Upper lobe of left lung (tissue), 4 donors: ENCODE measurements at regions not wholly inside any gene's neighbourhood (a gene's known extent, or its start where the extent isn't known, plus 50 kb on each side); places are given as distances from the start of the nearest gene placed in this dataset.

Source experiments
- CTCF ChIP-seq, 6 experiments: fragments of 450-650 bp in 4 of 6; fragments of 200-600 bp in 2 of 6; sonication (generic) in 2 of 6; IDR thresholded peaks; one replicate each; pipeline ENCODE4 v1.5.1; 2016 to 2019; ENCODE audit warnings: antibody characterized with exemption in 6 of 6
- EP300 ChIP-seq, 4 donors: sonication (generic); formaldehyde crosslinking; IDR thresholded peaks; one replicate each; pipeline ENCODE4 v1.5.1; 2017; ENCODE audit warnings: antibody characterized with exemption in 4 of 4, control low read depth in 2 of 4
- POLR2A ChIP-seq, 4 donors: fragments of 450-650 bp; IDR thresholded peaks; one replicate each; pipeline ENCODE4 v1.5.1; 2016 to 2017; ENCODE audit warnings: antibody characterized with exemption in 4 of 4, mild to moderate bottlenecking in 2 of 4
- POLR2AphosphoS5 ChIP-seq, 2 donors: sonication (generic); formaldehyde crosslinking; IDR thresholded peaks; one replicate each; pipeline ENCODE4 v1.5.1; 2017; ENCODE audit warnings: antibody characterized with exemption in 2 of 2

DNA sequence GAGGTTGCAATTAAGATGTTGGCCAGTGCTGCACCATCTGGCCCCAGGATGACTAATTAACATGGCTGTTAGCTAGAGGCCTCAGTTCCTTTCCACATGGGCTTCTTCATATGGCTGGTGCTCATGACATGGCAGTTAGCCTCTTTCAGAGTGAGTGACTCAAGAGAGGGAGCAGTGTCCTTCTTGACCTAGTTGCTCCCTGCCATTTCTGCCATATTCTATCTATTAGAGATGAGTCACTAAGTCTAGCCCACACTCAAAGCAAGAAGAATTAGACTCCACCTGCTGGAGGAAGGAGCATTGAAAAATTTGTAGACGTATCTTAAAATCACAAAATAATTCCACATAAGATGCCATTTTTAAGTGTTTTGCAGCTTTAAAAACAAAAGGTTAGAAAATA lies 651.2 kb upstream of the CCNG1 start:
- TF ChIP-seq POLR2AphosphoS5 (IDR thresholded peaks at IDR 0.05) = no peak
- TF ChIP-seq CTCF (IDR thresholded peaks at IDR 0.05) = no peak
- no peak for TF ChIP-seq POLR2A (IDR thresholded peaks at IDR 0.05)
- no peak for TF ChIP-seq EP300 (IDR thresholded peaks at IDR 0.05)
